GM21528 (cell line): ENCODE measurements at regions not wholly inside any gene's neighbourhood (a gene's known extent, or its start where the extent isn't known, plus 50 kb on each side); places are given as distances from the start of the nearest gene placed in this dataset.

ENCODE experiments used
- ATAC-seq: cut with Tn5 transposase; IDR thresholded peaks from one replicate; pipeline ENCODE4 v1.9.1; 2021; ENCODE audit warnings: mild to moderate bottlenecking, moderate library complexity; ENCODE audit not compliant: unreplicated experiment, low FRiP score

DNA sequence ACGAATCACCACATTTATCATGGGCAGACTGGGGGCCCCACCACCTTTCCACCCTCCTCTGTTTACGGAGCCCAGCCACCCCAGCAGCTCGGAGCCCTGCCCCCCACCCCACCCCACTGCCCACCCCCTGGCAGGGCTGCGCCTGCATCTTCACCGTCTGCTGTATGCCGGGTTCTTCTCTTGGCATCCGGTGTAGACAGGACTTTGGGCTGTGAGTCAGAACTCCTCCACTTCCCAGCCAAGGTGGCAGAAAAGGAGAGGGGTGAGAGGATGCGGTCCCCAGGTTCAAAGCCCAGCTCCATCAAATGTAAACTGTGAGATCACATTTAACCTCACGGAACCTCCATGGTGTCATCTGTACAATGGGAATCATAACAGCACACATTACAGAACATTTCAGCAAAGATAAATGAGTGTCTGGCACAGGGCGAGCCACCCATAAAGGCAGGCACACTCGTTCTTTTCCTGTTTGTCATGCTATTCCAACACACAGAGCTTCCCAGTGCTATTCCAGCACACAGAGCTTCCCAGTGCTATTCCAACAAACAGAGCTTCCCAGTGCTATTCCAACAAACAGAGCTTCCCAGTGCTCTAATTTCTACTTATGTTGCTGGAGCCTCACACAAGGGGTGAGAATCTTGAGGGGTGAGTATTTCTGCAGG is 292.7 kb upstream of the RTL1 start:
- no peak for ATAC-seq

- ATAC-seq = no peak
These were observed 293.5 kb upstream of the RTL1 start for GRCh38 chr14:101196795-101197590.

DNA sequence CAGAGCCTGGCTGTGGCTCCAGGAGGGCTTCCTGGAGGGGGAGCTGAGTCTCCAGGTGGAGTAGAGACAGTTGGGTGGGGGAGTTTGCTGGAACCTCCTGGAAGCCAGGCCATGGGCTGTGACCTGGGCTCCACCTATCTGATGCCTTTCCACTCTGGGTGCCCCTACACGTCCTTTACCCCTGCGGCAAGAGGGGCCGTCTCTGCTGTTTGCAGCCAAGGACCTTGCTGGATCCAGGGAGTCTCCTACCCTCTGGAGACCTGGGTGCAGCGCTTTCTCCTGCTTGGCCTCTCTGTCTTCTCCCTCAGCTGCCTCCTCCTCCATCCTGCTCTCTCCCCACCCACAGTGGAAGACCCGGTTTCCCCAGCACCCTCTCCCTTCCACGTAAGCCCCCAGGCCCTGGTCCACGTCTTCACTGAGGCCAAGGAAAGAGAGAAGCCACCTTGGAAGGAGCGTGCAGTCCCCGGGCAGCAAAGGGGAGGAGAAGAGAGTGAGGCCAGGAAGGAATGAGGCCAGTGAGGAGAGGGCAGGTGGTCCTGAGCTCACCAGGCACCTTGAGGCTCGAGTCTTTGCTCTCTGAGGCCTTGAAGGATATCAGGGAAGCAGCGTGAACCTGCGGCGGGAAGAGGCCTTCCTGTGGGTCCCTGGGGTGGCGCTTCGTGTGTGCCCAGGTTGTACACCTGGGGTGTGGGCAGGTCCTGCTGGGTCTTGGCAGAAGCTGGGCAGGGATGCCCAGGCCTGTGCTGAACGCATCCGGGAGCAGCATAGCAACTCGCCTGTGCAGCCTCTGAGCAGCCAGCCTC is 294.3 kb upstream of the RTL1 start:
- no peak for ATAC-seq

DNA sequence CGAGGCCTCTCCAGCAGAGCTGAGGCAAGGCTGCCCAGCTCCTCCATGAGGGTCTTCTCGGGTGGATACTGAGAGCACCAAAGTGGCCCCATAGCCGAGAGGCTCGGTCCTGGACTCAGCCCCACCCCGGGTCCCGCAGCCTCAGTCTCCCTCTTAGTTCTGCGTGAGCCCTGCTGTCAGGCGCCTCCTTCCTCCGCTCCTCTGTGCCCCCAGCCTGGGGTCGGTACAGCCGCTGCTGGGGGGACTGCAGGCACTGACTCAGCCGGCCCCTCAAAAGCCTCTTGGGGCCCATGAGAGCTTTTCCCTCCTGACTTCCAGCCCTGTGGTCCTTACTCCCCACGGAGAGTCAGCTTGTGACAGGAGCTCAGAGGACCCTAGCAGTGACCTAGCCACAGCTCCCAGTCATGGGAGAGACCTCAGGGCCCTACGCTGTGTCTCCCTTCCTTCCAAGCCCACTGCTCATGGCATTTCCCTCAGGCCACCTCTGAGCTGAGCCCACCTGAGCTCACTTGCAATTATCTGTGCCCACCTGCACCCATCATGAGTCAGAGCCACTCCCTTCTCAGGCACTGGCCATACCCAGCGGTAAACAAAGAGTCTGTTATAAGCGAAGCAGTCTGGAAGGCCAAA is 295.0 kb upstream of the RTL1 start:
- no peak for ATAC-seq

- ATAC-seq = no peak
These were observed 295.7 kb upstream of the RTL1 start for GRCh38 chr14:101199028-101199770.

GRCh38 chr14:101200008-101200649 is 296.6 kb upstream of the RTL1 start:
- ATAC-seq = no peak

DNA sequence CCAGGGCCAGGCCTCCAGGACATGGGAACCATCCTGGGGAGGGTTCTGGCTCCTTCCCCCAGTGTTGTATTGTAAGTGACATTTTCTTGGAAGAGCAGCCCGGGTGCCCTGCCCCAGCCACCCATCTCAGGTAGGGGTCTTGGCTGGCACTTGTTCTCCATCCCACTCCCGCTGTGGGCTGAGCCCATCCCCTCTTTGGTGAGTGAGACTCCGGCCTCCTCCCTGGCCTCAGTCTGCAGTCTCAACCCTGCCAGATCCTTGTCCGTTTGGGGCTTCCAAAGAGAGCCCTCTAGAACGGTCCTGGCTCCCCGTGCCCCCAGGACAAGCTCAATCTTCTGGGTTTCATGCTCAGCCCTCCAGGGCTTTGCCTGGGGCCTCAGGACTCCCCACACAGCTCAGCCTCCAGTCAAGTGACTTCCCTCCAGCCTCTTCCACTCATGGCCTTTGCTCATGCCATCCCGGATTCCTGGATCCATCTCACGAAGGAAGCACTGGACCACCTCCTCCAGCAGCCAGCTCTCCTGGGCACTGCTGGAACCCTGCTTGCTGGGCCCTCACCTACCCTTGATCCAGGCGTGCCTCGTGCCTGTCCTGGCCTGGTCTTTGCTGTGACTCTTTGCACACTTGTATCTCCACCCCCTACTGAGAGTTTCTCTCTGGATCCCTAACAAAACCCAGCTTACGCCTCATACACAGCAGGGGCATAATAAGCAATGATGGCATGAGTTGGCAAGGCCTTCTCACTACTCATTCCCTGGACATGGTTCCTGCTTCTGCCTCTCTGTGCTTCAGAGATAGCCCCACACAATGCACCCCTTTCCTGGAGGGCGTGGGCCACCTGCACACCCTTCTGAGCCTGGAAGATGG is 297.4 kb upstream of the RTL1 start:
- ATAC-seq = no peak

DNA sequence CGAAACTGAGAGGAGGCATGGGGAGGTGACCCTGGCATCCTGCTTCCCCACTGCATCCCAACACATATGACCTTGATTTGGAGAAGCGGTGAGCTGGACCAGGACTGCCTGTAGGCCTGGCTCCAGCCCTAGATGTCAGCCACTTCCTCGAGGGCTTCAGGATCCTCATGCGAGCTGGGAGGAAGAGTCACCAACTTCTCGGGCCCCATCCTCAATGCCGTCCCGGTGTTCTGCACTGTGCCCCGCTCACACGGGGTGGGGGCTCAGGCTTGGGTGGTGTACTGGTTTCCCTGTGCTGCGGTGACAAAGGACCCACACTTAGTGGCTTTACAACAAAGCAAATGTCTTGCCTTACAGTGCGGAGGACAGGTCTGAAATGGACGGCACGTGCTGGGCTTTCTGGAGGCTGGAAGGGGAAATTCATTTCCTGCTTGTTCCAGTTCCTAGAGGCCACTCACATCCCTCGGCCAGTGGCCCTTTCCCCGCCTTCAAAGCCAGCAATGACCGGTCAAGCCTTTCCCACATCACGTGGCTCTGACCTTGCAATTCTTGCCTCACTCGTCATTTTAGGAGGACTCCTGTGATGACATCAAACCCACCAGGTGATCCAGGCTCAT is 298.1 kb upstream of the RTL1 start:
- no peak for ATAC-seq

DNA sequence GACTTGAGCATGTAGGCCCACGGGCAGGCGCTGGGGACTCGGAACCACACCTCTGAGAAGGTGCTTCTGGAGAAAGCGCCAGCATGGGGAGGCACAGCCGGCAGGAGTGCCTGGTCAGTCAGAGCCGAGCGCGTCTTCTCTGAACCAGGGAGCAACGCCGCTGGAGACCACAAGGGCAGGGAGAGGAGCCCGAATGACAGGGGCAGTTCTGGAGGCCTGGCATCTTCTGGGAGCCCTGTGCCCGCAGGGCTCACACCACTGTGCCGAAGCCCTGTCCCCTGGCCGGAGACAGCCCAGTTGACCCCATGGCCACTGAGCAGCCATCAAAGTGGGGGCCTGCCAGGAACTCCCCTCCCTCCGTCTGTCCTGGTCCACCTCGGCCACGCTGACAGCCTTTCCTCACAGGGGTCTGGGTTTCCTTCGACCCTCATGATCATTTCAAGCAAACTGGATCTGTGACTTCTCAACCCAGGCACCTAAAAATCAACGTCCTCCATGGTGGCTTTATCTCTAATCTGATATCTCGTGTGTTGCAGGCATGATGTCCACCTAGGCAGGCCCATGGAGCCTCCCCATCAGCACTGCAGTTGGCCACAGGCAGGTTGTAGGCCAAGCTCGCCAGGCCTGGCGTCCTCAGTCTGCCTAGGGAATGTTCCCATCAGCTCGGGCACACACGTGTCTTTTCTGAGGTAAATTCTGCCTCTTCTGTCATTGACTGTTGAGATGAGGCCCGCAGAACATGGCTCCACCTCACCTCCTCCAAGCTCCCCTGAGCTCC is 299.3 kb upstream of the RTL1 start:
- no peak for ATAC-seq

DNA sequence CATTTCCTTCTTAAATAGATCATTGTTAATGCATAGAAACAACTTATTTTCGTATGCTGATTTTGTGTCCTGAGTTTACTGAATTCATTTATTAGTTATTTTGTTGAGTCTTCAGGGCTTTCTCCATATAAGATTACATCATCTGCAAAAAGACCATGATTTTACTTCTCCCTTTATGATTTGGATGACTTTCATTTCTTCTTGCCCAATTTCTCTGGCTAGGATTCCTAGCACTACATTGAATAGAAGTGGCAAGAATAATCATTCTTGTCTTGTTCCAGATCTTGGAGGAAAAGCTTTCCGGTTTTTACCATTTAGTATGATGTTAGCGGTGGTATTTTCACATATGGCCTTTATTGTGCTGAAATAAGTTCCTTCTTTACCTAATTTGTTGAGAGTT is 303.0 kb upstream of the RTL1 start:
- no peak for ATAC-seq

GRCh38 chr14:101207041-101207440 is 303.5 kb upstream of the RTL1 start:
- ATAC-seq = no peak

DNA sequence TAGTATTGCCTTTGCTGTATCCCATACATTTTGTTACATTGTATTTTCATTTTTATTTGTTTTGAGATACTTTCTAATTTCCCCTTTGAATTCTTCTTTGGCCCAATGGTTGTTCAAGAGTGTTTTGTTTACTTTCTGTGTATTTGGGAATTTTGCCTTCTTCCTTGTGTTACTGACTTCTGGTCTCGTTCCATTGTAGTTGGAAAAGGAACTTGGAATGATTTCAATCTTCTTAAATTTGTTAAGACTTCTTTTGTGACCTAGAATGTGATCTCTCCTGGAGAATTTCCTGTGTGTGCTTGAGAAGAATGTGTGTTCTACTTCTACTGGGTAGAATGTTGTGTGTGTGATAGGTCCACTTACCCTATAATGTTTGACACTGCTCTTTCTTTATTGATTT is 304.4 kb upstream of the RTL1 start:
- no peak for ATAC-seq

DNA sequence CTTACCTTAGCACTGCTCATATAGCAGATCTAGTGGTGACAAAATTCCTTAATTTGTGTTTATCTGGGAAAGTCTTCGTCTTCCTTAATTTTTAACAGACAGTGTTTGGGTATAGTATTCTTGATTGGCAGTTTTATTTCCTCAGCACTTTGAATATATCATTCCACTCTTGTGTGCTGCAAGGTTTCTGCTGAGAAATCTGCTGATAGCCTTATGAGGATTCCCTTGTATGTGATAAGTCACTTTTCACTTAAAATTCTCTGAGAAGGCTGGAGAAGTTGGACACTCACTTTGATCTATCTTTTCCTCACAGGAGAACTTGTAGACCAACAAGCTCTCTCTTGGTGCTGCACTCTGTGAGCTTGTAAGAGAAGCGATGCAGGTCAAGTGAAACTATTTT is 306.1 kb upstream of the RTL1 start:
- no peak for ATAC-seq

GRCh38 chr14:101215266-101215665 is 311.7 kb upstream of the RTL1 start:
- no peak for ATAC-seq

DNA sequence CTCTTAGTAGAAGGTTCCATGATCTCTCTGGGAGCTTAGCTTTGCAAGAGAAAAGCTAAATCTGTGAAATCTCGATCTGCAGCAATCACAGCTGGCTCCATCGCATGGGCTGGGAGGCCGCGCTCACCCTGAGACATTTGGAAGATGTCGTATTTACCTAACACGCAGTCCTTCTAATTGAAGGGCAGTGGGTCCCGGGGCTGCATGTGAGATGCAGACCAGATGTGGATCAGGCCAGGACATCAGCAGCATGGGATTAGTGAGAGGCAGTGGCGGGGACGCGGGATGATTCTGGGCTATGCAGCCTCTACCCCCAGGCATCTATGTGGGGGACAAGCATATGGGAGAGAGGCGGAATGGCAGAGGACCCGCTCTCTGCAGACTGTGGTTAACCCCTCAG is 312.4 kb upstream of the RTL1 start:
- ATAC-seq = no peak

DNA sequence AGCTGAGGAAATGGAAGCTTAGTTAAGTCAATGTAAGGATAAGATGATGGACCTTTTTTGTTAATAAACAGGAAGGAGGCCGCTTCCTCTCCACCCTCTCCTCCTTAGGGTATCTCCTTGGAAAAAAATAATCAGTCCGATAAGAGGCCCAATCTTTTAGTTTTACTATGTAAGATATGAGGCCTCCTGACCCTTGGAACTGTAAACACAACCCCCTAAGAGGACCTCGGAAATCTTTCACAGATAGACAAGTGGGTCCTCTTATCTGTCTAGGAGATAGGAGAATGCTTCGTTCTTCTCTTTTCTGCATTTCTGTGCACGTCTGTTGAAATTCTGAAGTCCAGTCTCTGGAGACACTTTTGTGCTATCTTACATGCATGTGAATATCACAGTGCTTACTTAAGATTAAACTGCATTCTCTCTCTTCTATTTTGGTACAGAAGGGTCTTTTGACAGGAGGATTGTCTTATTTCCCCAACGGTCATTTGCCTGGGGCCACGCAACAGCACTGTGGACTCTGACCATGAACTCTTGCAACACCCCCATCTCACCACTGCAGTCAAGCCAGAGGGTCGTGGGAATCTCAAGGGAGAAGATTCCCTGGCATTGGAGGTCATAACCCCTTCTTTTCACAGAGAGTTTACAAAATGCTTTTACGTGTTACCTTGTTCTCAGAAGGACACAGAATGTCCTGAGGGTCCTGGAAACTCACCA is 313.0 kb upstream of the RTL1 start:
- ATAC-seq = no peak

DNA sequence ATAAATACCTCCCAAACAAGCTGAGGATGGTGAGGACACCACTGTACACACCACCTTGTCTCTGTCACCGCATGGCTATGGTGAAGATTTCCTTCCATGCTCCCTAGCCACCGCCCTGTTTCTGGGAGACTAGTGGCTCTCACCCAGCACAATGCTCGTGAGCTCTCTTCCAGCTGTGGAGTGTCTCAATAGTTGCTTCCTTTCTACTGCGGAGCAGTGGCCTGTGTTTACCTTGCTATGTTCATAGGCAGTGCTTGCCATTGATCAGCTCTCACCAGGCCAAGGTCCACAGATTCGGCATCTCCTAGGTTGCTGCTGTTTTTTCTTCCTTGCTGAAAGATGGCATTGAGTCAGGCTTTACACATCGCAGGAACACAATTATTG is 313.6 kb upstream of the RTL1 start:
- no peak for ATAC-seq
